Hematopoietic multipotent progenitor cell treated with erythropoietin and hydrocortisone succinate and interleukin-3 and kit ligand, for 4 days (in vitro differentiated cells): ENCODE measurements at regions not wholly inside any gene's neighbourhood (a gene's known extent, or its start where the extent isn't known, plus 50 kb on each side); places are given as distances from the start of the nearest gene placed in this dataset.
A peak's percentile ranks its signal among the peaks of the same experiment; 100 is the strongest.
"Not testable (repeated sequence)": the region's sequence is repeated elsewhere in the genome, so short reads cannot be mapped to it uniquely, and the experiment has no call there.

ENCODE experiments used
- DNase-seq: peaks from one replicate; pipeline ENCODE4 v3.0.0-alpha.2; 2015

GRCh38 chr7:136308230-136308629 lies 331.1 kb upstream of the MTPN start:
- no peak for DNase-seq

DNA sequence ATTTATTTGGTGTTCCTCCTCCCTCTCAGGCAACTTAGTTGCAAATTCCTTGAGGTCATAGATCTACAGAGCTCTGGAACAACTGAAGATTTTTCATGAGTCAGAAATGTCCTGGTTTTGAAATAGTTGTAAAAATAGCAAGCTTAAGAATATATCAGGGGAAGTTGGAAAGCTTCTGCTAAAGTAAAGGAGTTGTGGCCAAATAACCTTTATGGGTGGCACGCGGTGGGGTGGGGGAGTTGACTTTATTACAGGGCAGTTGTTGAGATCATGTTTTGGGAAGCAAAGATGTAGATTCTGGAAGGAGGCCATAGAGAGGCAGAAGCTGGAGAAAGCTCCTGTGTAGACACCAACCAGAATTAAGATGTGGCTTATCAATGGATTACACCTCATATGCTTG lies 326.0 kb upstream of the MTPN start:
- no peak for DNase-seq

- DNase-seq: no peak
These were observed 324.9 kb upstream of the MTPN start for GRCh38 chr7:136302049-136302448.

GRCh38 chr7:136294977-136295376 lies 317.8 kb upstream of the MTPN start:
- no peak for DNase-seq

DNA sequence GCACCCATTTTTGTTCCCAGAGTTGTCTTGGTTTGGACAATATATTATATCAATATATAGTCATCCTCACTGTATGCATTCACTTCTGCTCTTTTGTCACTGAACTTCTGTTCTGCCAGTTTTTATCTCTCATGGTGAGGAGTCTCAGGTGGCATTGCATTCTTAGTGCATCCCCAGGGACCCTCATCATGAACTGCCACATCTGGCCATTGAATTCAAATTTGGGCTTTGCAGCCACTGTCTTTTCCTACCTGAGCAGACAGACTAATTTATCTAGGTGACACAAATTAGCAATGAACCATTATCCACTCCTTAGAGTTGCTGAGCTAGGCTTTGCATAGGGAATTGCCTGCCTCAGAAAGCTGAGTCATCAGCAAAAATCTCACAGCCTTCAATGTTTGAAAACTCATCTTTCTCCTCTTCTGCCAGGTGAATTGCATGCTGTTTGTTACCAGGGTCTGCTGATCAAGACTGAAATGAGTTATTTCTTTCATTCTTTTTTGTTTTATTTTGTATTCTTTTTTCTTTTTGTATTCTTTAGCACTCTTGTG lies 316.8 kb upstream of the MTPN start:
- DNase-seq: no peak

- no peak for DNase-seq
These were observed 316.1 kb upstream of the MTPN start for GRCh38 chr7:136293272-136293671.

DNA sequence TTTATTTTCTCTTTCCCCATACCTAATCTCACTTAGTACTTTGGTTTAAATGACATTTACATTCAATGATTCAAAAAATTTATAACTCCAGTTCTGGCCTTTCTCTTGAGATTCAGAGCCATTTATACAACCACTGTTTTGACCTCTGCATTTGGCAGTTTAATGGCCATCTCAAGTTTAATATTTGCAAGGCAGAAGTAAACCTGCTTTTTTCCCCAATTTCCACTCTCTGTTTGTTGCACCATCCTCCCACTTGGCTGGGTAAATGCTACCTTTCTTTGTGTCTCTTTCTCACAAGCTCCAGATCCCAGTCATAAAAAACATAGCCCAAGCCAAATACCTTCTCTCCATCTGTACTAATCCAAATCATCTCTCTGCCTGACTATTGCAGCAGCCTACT lies 315.2 kb upstream of the MTPN start:
- no peak for DNase-seq

DNA sequence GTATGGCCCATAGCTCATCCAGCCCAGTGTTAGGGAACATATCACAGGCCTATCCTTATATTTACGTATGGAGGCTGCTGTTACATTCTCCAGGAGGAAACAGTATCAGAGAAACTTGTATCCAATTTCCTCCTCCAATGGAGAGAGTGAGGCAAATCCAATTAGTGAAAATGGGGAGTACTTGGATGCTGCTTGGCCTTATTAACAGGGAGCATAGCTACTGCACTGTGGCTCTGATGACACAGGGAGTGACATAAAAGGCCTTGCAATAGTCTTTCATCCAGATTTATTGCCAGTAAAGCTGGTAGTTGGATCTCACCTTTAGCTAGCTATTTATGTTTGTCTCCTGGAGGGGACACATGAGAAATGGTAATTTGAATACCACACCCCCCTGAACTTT lies 313.2 kb upstream of the MTPN start:
- no peak for DNase-seq

DNA sequence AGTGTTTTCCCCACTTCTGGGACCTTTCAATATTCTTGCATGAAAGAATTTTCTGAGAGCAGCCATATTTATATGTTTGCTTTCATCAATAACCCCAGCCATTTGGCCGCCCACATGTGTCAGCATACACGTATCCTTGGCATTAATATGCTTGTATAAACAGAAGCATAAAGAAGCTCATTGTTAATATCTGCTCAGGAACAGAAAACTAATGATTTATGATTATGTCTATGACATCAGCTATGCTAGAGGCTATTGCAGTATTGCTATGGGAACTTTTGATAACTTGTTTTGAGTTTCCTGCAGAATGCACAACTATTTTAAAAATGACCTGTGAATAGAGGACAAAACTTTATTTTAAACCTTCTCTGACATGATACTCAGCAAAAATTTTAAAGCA lies 300.9 kb upstream of the MTPN start:
- DNase-seq: no peak

DNA sequence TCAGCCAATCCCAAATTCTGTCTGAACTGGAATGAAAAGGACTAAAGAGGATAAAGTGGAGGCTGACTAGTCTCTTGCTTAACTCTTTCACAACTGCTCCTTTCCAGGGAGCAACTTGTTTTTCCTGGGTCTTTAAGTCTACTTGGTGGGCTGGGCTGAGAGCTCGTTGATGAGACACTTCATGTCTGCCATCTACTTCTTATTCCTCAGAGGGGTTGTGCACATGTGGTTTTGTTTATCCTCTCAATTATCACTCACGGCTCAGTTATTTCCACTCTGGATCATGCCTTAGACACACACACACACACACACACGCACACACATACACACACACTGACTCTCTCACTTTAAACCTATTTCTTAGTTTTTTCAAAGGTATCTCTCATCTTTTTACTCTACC lies 298.6 kb upstream of the MTPN start:
- DNase-seq: no peak

- no peak for DNase-seq
These were observed 297.6 kb upstream of the MTPN start for GRCh38 chr7:136274636-136275345.

- no peak for DNase-seq
These were observed 295.8 kb upstream of the MTPN start for GRCh38 chr7:136272934-136273333.

- no peak for DNase-seq
These were observed 290.7 kb upstream of the MTPN start for GRCh38 chr7:136267822-136268221.

- DNase-seq: no peak
These were observed 289.3 kb upstream of the MTPN start for GRCh38 chr7:136266457-136266856.

GRCh38 chr7:136264304-136264703 lies 287.1 kb upstream of the MTPN start:
- DNase-seq: not testable (repeated sequence)

DNA sequence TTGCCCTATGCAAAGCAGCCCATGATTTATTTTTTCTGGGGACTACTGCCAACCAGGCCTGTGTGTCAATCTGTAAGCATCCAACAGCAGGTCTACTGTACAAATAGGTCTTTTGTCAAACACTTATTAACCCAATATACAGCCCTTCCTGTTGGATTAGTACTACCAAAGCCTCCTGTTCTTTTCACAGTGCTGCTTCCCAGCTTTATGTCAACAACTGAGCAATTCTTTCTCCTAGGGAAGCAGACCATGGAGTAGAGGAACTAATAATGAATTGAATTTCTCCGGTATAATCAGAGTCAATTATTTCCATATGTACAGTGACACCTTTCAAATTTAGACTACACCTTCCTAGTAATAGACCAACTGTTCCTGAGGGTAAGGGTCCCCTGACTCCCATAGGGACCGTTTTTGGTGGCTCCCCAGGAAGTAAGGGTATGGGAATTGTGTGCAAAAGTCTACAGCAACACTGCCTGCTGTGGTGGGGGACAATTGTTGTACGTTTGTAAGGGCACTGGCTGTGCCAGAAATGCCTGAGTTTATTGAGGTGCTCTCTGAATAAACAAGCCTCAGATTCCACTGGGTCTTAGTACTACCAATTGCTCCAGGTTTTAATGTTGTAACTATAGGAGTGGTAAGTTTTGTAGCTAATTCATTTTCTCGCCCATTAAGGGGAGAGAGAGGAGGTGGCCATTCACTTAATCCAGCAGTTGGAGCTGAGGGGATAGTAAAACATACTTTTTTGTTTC lies 286.1 kb upstream of the MTPN start:
- DNase-seq: not testable (repeated sequence)

DNA sequence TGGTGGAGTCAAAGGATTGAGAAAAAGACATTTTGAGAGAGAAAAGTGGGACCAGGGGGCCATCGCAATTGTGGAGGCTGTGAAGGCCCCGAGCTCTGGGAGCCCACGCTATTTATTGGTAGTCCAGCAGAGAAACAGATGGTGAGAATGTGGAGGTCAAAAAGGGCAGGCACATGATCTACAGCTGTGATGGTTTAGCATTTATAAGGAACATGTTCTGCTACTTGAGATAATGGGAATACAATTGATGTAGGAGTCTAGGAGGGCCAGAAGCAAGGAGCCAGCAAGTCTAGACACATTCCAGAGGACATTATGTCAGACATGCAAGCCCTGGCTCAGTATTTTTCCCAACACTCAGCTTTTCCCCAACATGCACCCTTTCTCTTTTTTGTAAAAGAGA lies 283.4 kb upstream of the MTPN start:
- not testable (repeated sequence) for DNase-seq

- no peak for DNase-seq
These were observed 281.9 kb upstream of the MTPN start for GRCh38 chr7:136259074-136259473.

- DNase-seq: no peak
These were observed 279.3 kb upstream of the MTPN start for GRCh38 chr7:136256491-136256890.

DNA sequence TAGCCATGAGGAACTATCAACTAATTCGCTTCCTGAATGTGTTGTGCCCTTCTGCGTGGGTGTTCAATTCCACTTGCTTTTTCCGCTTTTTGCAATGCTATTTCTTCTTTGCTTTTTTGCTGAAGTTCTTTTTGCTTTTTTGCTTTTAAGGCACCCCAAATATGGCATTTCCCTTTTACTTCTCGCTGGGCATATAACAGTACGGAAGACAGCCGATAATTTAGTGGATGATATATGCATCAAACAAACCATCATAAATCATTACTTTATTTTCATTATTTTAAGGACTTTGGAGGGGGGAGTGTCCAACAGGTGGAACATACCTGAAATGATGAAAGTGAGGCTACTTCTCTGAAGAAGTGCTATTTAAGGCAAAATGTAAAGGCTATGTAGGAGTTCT lies 277.0 kb upstream of the MTPN start:
- no peak for DNase-seq

GRCh38 chr7:136251826-136252225 lies 274.7 kb upstream of the MTPN start:
- no peak for DNase-seq

- DNase-seq: no peak
These were observed 270.1 kb upstream of the MTPN start for GRCh38 chr7:136247211-136247610.

DNA sequence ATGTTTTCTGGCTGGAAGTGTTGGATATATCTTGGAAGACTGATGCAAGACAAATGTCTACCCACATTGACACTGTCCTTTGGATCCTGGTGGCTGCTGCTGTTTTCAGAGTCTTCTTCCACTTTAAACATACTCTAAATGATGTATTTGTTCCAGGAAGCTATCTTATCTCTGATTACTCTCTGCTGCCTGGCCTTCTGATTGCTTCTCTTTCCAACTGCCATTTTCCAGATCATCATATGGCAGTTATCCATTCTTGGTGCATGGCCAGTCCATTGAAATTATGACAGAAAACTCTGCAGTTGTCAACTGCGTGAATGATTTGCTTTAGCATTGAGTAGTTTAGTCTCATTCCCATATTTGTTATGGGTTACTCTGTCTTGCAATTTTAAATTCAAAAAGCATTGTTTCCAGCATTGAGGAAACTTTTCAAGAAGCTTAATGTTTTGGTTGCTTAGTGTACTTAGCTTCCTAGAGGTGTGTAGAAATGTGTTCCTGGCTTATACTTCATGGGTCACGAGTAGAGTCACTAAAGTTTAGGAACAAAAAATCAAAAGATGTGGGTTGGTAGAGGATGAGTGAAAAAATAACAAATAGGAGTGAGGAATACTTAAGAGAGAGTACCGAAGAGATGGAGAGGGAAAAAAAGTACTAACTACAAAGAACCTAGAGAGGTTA lies 268.3 kb upstream of the MTPN start:
- DNase-seq: peak; percentile 6

GRCh38 chr7:136234040-136234439 lies 256.9 kb upstream of the MTPN start:
- DNase-seq: no peak
